ENCODE measurements at regions not wholly inside any gene's neighbourhood (a gene's known extent, or its start where the extent isn't known, plus 50 kb on each side); places are given as distances from the start of the nearest gene placed in this dataset.

GRCh38 chr15:66844041-66844746, 142.2 kb downstream of the SMAD6 start:
- no peaks in the 10 kb centered on the region for H3K9me3 ChIP-seq
- no peak overlapping the region for H3K27ac ChIP-seq
- whole genome bisulfite sequencing, result 87% methylated on average over 8 of the region's 8 CpGs
- no peaks in the 10 kb centered on the region for H3K36me3 ChIP-seq
- H3K27me3 ChIP-seq (replicated peaks; ENCODE audit: insufficient read depth), result no peaks in the 10 kb centered on the region
- intact Hi-C loops (cut with DNase I), result no loop called here
- DNase-seq (ENCODE audit: low spot score), result no peak
- H3K4me1 ChIP-seq (replicated peaks), result peaks cover 3% of the 10 kb centered on the region
- no peak for TF ChIP-seq POLR2AphosphoS5 (IDR thresholded peaks at IDR 0.05)
- TF ChIP-seq CTCF (IDR thresholded peaks at IDR 0.05), result no peak
- TF ChIP-seq POLR2A (IDR thresholded peaks at IDR 0.05), result no peak
- no peak overlapping the region for H3K4me3 ChIP-seq

GRCh38 chr15:66844747-66845145, 142.7 kb downstream of the SMAD6 start:
- intact Hi-C loops (cut with DNase I), result no loop called here
- no peak overlapping the region for H3K27ac ChIP-seq
- H3K4me1 ChIP-seq (replicated peaks), result peaks cover 3% of the 10 kb centered on the region
- no peaks in the 10 kb centered on the region for H3K36me3 ChIP-seq
- DNase-seq (ENCODE audit: low spot score), result no peak
- no peak overlapping the region for H3K4me3 ChIP-seq
- H3K9me3 ChIP-seq, result no peaks in the 10 kb centered on the region
- TF ChIP-seq POLR2AphosphoS5 (IDR thresholded peaks at IDR 0.05), result no peak
- TF ChIP-seq POLR2A (IDR thresholded peaks at IDR 0.05), result no peak
- TF ChIP-seq CTCF (IDR thresholded peaks at IDR 0.05), result no peak
- WGBS, result 93% methylated on average over 5 of the region's 5 CpGs
- no peaks in the 10 kb centered on the region for H3K27me3 ChIP-seq (replicated peaks; ENCODE audit: insufficient read depth)

- 83% methylated on average over 13 of the region's 13 CpGs for WGBS
- no peak overlapping the region for H3K4me3 ChIP-seq
- H3K4me1 ChIP-seq (replicated peaks), result peaks cover 3% of the 10 kb centered on the region
- H3K36me3 ChIP-seq, result no peaks in the 10 kb centered on the region
- no peaks in the 10 kb centered on the region for H3K27me3 ChIP-seq (replicated peaks; ENCODE audit: insufficient read depth)
- TF ChIP-seq POLR2AphosphoS5 (IDR thresholded peaks at IDR 0.05) (no peak), CTCF (IDR thresholded peaks at IDR 0.05) (no peak), POLR2A (IDR thresholded peaks at IDR 0.05) (no peak)
- no peak overlapping the region for H3K27ac ChIP-seq
- intact Hi-C loops (cut with DNase I), result no loop called here
- DNase-seq (ENCODE audit: low spot score), result no peak
- no peaks in the 10 kb centered on the region for H3K9me3 ChIP-seq
These were observed 143.3 kb downstream of the SMAD6 start for GRCh38 chr15:66845266-66845785.

- H3K36me3 ChIP-seq, result no peaks in the 10 kb centered on the region
- peaks cover 5% of the 10 kb centered on the region for H3K4me1 ChIP-seq (replicated peaks)
- intact Hi-C loops (cut with DNase I), result no loop called here
- H3K27ac ChIP-seq, result no peak overlapping the region
- no peaks in the 10 kb centered on the region for H3K9me3 ChIP-seq
- TF ChIP-seq POLR2AphosphoS5 (IDR thresholded peaks at IDR 0.05) (no peak), CTCF (IDR thresholded peaks at IDR 0.05) (no peak), POLR2A (IDR thresholded peaks at IDR 0.05) (no peak)
- DNase-seq (ENCODE audit: low spot score), result no peak
- no peaks in the 10 kb centered on the region for H3K27me3 ChIP-seq (replicated peaks; ENCODE audit: insufficient read depth)
- WGBS, result 91% methylated on average over 5 of the region's 5 CpGs
- H3K4me3 ChIP-seq, result no peak overlapping the region
These were observed 144.0 kb downstream of the SMAD6 start for GRCh38 chr15:66846031-66846430.

DNA sequence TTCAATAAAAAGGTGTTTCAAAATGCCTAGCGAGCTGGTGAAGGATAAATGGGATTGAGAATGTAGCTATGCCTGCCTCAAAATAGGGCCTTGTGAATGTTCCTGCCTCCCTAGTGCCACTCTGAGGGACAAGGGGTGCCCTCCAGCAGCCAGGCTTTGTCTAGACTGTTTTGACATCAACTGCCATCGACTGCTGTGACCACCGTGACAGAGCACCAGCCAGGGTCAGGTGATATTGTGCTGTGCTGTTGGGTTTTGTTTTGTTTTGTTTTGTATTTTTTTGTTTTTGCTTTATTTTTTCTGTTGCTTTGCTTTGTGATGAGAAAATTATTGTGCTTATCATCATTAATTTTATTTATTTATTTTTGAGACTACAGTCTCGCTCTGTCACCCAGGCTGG, 144.8 kb downstream of the SMAD6 start:
- no peaks in the 10 kb centered on the region for H3K9me3 ChIP-seq
- intact Hi-C loops (cut with DNase I), result no loop called here
- H3K27ac ChIP-seq, result no peak overlapping the region
- 94% methylated on average over 4 of the region's 4 CpGs for WGBS
- no peaks in the 10 kb centered on the region for H3K36me3 ChIP-seq
- TF ChIP-seq POLR2AphosphoS5 (IDR thresholded peaks at IDR 0.05), result no peak
- no peak overlapping the region for H3K4me3 ChIP-seq
- DNase-seq (ENCODE audit: low spot score), result no peak
- no peaks in the 10 kb centered on the region for H3K27me3 ChIP-seq (replicated peaks; ENCODE audit: insufficient read depth)
- peaks cover 6% of the 10 kb centered on the region for H3K4me1 ChIP-seq (replicated peaks)

Measured in prostate gland (tissue), 2 donors.